ENCODE measurements at regions not wholly inside any gene's neighbourhood (a gene's known extent, or its start where the extent isn't known, plus 50 kb on each side); places are given as distances from the start of the nearest gene placed in this dataset.

DNA sequence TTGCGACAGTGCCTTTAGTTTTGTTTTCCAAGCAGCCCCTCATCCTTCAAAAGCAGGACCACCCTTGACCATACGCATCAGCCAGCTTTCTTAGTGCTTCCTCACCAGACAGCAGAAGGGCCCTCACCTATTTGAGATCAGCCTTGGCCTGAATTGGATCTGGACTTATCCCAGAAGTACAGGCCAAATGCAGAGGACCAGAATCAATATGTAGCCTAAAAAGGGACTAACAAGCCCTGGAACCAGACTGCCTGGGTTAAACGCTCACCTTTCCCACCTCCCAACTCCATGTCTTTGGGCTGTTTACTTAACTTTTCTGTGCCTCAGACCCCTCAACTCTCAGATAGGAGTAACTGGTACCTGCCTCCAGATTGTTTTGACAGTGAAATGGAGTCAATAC, 77.7 kb upstream of the ATP6AP2 start:
- Mint-ChIP-seq H3K9me3 (no peaks in the 10 kb centered on the region), H3K27ac (no peak overlapping the region), H3K4me3 (no peak overlapping the region)

DNA sequence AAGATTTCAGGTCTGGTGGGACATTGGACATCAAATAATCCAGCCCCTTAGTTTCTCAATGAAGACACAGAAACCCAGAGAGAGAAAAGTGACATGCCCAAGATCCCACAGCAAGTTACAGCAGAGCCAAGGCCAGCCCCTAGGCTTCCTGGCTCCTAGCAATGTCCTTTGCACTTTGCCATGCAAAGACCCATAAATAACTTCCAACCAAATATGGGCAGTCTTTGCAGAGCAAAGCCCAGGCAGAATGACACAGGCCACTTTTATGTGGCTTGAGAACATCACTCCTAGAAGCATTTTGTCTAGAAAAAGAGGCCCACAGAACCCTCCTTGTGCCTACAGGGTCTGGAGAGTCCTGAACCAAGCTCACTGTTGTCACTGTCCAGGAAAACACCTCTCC, 78.1 kb upstream of the ATP6AP2 start:
- Mint-ChIP-seq H3K9me3 (no peaks in the 10 kb centered on the region), H3K27ac (no peak overlapping the region), H3K27me3 (peaks cover 2% of the 10 kb centered on the region), H3K4me3 (no peak overlapping the region), H3K36me3 (no peaks in the 10 kb centered on the region), H3K4me1 (peaks cover 3% of the 10 kb centered on the region)
- DNase-seq (no peak), ATAC-seq (ENCODE audit: low read depth) (no peak)
- POLR2A ChIA-PET, result no interaction called here

More for the DNA sequence above, 77.7 kb upstream of the ATP6AP2 start:
- H3K4me1 Mint-ChIP-seq, result peaks cover under 1% of the 10 kb centered on the region
- POLR2A ChIA-PET, result no interaction called here
- ATAC-seq (ENCODE audit: low read depth) (no peak), DNase-seq (no peak)
- H3K27me3 Mint-ChIP-seq, result peaks cover 2% of the 10 kb centered on the region
- H3K36me3 Mint-ChIP-seq, result no peaks in the 10 kb centered on the region

DNA sequence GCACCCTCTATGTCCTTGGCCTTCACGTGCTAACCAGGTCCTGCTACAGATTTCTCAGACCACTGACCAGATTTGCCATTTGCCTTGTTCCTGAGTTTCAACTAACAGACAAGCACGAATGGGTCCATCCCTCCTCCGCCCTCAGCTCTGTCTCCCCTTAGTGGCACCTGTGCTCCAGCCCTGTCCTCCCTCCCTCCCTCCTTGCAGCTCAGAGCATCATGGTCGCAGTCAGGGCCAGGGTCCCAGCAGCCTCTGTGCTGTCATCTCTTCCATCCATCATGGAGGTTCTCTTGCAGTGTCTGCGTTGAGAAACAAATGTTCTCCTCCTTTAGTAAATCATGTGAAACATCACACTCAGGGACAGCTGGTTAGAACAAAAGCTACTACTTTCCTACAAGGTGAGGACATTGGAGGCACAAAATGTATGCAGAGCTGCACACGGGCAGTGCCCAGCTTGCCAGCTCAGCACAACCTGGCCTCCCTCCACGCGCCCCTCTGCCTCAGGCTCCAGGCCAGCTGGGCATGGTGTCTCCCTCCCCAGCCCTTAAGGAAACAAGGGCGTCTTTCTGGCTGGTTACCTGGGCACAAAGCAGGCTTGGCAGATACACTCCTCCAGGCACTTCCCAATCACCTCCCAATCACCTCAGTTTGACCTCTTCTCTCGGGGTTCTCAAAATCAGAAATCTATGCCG, 79.5 kb upstream of the ATP6AP2 start:
- H3K36me3 Mint-ChIP-seq, result no peaks in the 10 kb centered on the region
- peaks cover 3% of the 10 kb centered on the region for H3K4me1 Mint-ChIP-seq
- DNase-seq, result no peak
- no peak overlapping the region for H3K4me3 Mint-ChIP-seq
- no peaks in the 10 kb centered on the region for H3K9me3 Mint-ChIP-seq
- H3K27me3 Mint-ChIP-seq, result peaks cover 2% of the 10 kb centered on the region
- H3K27ac Mint-ChIP-seq, result no peak overlapping the region
- POLR2A ChIA-PET, result no interaction called here
- ATAC-seq (ENCODE audit: low read depth), result no peak

GRCh38 chrX:40496728-40497127, 84.0 kb upstream of the ATP6AP2 start:
- H3K9me3 Mint-ChIP-seq, result peaks cover 3% of the 10 kb centered on the region
- no peak overlapping the region for H3K4me3 Mint-ChIP-seq
- no peak for DNase-seq
- peaks cover 5% of the 10 kb centered on the region for H3K4me1 Mint-ChIP-seq
- H3K36me3 Mint-ChIP-seq, result peaks cover 2% of the 10 kb centered on the region
- H3K27ac Mint-ChIP-seq, result no peak overlapping the region
- POLR2A ChIA-PET, result no interaction called here
- no peaks in the 10 kb centered on the region for H3K27me3 Mint-ChIP-seq
- no peak for ATAC-seq (ENCODE audit: low read depth)

DNA sequence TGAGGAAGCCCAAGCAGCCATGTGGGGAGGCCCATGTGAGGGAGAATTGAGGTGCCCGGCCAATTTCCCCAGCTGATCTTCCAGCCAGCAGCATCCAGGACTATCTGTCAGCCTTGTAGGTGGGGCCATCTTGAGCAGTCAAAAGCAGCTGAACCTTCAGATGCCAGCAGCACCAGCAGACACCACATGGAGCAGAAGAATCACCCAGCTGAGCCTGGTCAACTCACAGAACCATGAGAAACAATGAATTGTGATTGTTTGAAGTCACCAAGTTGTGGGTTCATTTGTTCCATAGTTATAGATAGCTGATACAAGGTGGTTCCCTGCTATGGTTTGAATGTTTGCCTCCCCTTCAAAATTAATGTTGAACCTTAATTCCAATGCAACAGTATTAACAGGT, 85.1 kb upstream of the ATP6AP2 start:
- Mint-ChIP-seq H3K27ac (no peak overlapping the region), H3K36me3 (peaks cover 2% of the 10 kb centered on the region), H3K27me3 (no peaks in the 10 kb centered on the region), H3K9me3 (peaks cover 3% of the 10 kb centered on the region), H3K4me3 (no peak overlapping the region), H3K4me1 (peaks cover 5% of the 10 kb centered on the region)
- DNase-seq (no peak), ATAC-seq (ENCODE audit: low read depth) (no peak)
- POLR2A ChIA-PET, result interaction anchor here (0.6 kb wide), 1 partner anchor 257 kb away, joined by 3 read pairs; no protein-coding TSS in a partner anchor

DNA sequence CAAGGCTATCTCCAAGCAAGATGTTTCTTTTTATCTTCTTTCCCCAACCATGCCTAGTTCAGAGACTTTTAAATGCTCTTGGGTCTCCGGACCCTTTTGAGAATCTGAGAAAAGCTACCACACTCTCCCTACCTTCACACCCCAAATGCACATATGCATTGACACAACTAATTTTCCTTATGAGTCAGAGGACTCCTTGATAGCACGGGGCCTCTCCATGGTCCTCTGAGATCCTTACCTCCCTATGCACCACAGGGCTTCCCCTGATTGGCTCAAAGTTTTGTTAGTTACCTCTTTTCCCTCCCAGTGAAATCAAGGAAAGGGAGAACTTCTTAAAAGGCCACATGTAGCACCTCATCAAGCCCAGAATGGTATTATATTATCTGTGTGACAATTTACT, 86.8 kb upstream of the ATP6AP2 start:
- Mint-ChIP-seq H3K9me3 (peaks cover 3% of the 10 kb centered on the region), H3K27ac (no peak overlapping the region), H3K27me3 (no peaks in the 10 kb centered on the region), H3K36me3 (peaks cover 2% of the 10 kb centered on the region), H3K4me1 (peaks cover 5% of the 10 kb centered on the region), H3K4me3 (no peak overlapping the region)
- POLR2A ChIA-PET, result no interaction called here
- ATAC-seq (ENCODE audit: low read depth) (no peak), DNase-seq (no peak)

GRCh38 chrX:40488296-40488695, 92.5 kb upstream of the ATP6AP2 start:
- H3K27me3 Mint-ChIP-seq, result no peaks in the 10 kb centered on the region
- no peak for DNase-seq
- H3K4me3 Mint-ChIP-seq, result no peak overlapping the region
- peaks cover 3% of the 10 kb centered on the region for H3K9me3 Mint-ChIP-seq
- H3K36me3 Mint-ChIP-seq, result no peaks in the 10 kb centered on the region
- POLR2A ChIA-PET, result interaction anchor here (0.6 kb wide), 1 partner anchor 627 kb away, joined by 3 read pairs; no protein-coding TSS in a partner anchor
- no peak overlapping the region for H3K27ac Mint-ChIP-seq
- H3K4me1 Mint-ChIP-seq, result peaks cover 4% of the 10 kb centered on the region
- ATAC-seq (ENCODE audit: low read depth), result no peak

- H3K4me1 Mint-ChIP-seq, result peaks cover 3% of the 10 kb centered on the region
- no peak overlapping the region for H3K4me3 Mint-ChIP-seq
- H3K36me3 Mint-ChIP-seq, result no peaks in the 10 kb centered on the region
- no peak overlapping the region for H3K27ac Mint-ChIP-seq
- POLR2A ChIA-PET, result no interaction called here
- H3K27me3 Mint-ChIP-seq, result no peaks in the 10 kb centered on the region
- ATAC-seq (ENCODE audit: low read depth), result no peak
- no peak for DNase-seq
- H3K9me3 Mint-ChIP-seq, result peaks cover 3% of the 10 kb centered on the region
Observed at GRCh38 chrX:40485973-40486372, 94.8 kb upstream of the ATP6AP2 start.

GRCh38 chrX:40485102-40485826, 95.5 kb upstream of the ATP6AP2 start:
- POLR2A ChIA-PET, result no interaction called here
- H3K36me3 Mint-ChIP-seq, result no peaks in the 10 kb centered on the region
- H3K27ac Mint-ChIP-seq, result no peak overlapping the region
- H3K27me3 Mint-ChIP-seq, result peaks cover 1% of the 10 kb centered on the region
- peaks cover 3% of the 10 kb centered on the region for H3K9me3 Mint-ChIP-seq
- DNase-seq (no peak), ATAC-seq (ENCODE audit: low read depth) (no peak)
- peaks cover 3% of the 10 kb centered on the region for H3K4me1 Mint-ChIP-seq
- no peak overlapping the region for H3K4me3 Mint-ChIP-seq

GRCh38 chrX:40484408-40485091, 96.2 kb upstream of the ATP6AP2 start:
- H3K27ac Mint-ChIP-seq, result no peak overlapping the region
- peaks cover 3% of the 10 kb centered on the region for H3K4me1 Mint-ChIP-seq
- DNase-seq (no peak), ATAC-seq (ENCODE audit: low read depth) (no peak)
- POLR2A ChIA-PET, result no interaction called here
- peaks cover 3% of the 10 kb centered on the region for H3K9me3 Mint-ChIP-seq
- no peak overlapping the region for H3K4me3 Mint-ChIP-seq
- no peaks in the 10 kb centered on the region for H3K36me3 Mint-ChIP-seq
- H3K27me3 Mint-ChIP-seq, result peaks cover 2% of the 10 kb centered on the region

- Mint-ChIP-seq H3K36me3 (no peaks in the 10 kb centered on the region), H3K27me3 (peaks cover 2% of the 10 kb centered on the region), H3K9me3 (peaks cover 3% of the 10 kb centered on the region), H3K4me1 (peaks cover 3% of the 10 kb centered on the region), H3K4me3 (no peak overlapping the region), H3K27ac (peak overlapping the region; percentile 58)
- DNase-seq (no peak), ATAC-seq (ENCODE audit: low read depth) (peak; percentile 67)
- POLR2A ChIA-PET, result no interaction called here
Observed at GRCh38 chrX:40483502-40483901, 97.3 kb upstream of the ATP6AP2 start.

DNA sequence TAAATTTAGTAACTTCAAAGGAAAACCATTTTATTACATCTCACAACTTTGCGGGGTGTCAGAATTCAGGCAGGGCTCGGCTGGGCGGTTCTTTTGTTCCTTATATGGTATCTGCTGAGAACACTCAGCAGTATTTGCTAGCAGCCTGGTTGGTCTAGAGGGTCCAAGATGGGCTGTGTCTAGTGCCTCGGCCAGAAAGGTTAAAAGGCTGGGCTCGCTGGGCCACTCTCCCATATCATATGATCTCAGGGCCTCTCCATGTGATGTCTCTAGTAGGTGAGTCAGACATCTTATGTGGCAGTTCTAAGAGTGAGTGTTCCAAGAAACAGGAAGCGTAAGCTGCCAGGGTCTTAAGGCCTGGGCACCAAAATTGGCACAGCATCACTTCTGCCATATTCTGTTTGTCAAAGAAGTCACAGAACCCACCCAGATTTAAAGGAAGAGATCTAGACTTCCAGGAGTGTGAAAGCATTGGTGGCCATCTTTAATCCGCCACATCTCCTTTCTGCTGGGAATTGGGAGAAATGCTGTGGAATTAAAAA, 100.9 kb upstream of the ATP6AP2 start:
- Mint-ChIP-seq H3K36me3 (no peaks in the 10 kb centered on the region), H3K27ac (no peak overlapping the region)

DNA sequence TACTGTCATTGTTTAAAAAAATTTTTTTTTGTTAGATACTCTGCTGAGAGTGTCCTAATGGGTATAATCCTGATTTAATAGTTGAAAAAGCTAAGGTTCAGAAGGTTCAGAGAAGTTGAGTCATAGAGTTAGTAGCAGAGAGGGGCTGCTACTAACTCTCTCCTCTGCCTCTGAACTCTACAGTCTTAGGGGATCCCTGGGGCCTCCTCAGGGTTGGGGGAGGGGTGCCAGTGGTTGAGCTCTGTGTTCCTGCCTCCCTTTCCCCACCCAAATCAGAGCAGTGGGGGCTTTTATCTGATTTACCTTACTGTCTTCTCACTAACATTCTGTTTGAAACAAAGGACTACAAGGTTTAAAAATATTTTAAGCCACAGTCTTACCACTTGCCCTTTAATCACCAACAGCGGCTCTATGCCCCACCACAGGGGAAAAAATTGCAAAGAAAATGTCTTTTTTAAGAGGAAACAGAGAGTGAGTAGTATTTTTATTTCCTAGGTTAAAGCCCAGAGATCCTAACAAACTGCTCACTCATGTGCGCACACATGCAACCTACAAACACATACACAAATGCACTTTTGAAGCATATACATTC, 102.2 kb upstream of the ATP6AP2 start:
- no peaks in the 10 kb centered on the region for H3K9me3 Mint-ChIP-seq
- H3K27me3 Mint-ChIP-seq, result peaks cover 2% of the 10 kb centered on the region
- no peak for ATAC-seq (ENCODE audit: low read depth)
- H3K27ac Mint-ChIP-seq, result no peak overlapping the region
- POLR2A ChIA-PET, result interaction anchor here (0.6 kb wide), 1 partner anchor 608 kb away, joined by 4 read pairs; no protein-coding TSS in a partner anchor
- peaks cover 5% of the 10 kb centered on the region for H3K4me1 Mint-ChIP-seq
- H3K4me3 Mint-ChIP-seq, result no peak overlapping the region
- DNase-seq, result no peak
- no peaks in the 10 kb centered on the region for H3K36me3 Mint-ChIP-seq

More for the DNA sequence above, 100.9 kb upstream of the ATP6AP2 start:
- ATAC-seq (ENCODE audit: low read depth) (no peak), DNase-seq (no peak)
- Mint-ChIP-seq H3K9me3 (no peaks in the 10 kb centered on the region), H3K4me1 (peaks cover 5% of the 10 kb centered on the region), H3K4me3 (no peak overlapping the region), H3K27me3 (peaks cover 2% of the 10 kb centered on the region)
- POLR2A ChIA-PET, result no interaction called here

Measured in activated naive CD8-positive, alpha-beta T cell treated with anti-CD3 and anti-CD28 coated beads, Interleukin-2, amount 10 ng/mL, durations not matched to agents 7 days and 5 days (primary cell).